HG03442 (cell line): ENCODE measurements at regions not wholly inside any gene's neighbourhood (a gene's known extent, or its start where the extent isn't known, plus 50 kb on each side); places are given as distances from the start of the nearest gene placed in this dataset.

Experiments
- ATAC-seq: cut with Tn5 transposase; IDR thresholded peaks from one replicate; pipeline ENCODE4 v1.9.1; 2021; ENCODE audit warnings: mild to moderate bottlenecking, moderate library complexity; ENCODE audit not compliant: unreplicated experiment

- ATAC-seq: no peak
Measured at GRCh38 chr4:34766935-34767334, 1477.4 kb downstream of the ARAP2 start.

GRCh38 chr4:34767407-34767806 lies 1476.9 kb downstream of the ARAP2 start:
- ATAC-seq: no peak

- ATAC-seq: no peak
Measured at GRCh38 chr4:34771632-34772031, 1472.7 kb downstream of the ARAP2 start.

GRCh38 chr4:34790131-34790530 lies 1454.2 kb downstream of the ARAP2 start:
- ATAC-seq: no peak

GRCh38 chr4:34791209-34791608 lies 1453.1 kb downstream of the ARAP2 start:
- ATAC-seq: no peak

- no peak for ATAC-seq
Measured at GRCh38 chr4:34800953-34801352, 1443.4 kb downstream of the ARAP2 start.

- no peak for ATAC-seq
Measured at GRCh38 chr4:34814266-34814665, 1430.0 kb downstream of the ARAP2 start.

GRCh38 chr4:34824515-34824914 lies 1419.8 kb downstream of the ARAP2 start:
- no peak for ATAC-seq

GRCh38 chr4:34826660-34827059 lies 1417.7 kb downstream of the ARAP2 start:
- ATAC-seq: no peak

GRCh38 chr4:34845926-34846325 lies 1398.4 kb downstream of the ARAP2 start:
- no peak for ATAC-seq

GRCh38 chr4:34850421-34850820 lies 1393.9 kb downstream of the ARAP2 start:
- no peak for ATAC-seq

- no peak for ATAC-seq
Measured at GRCh38 chr4:34850968-34851367, 1393.3 kb downstream of the ARAP2 start.

GRCh38 chr4:34851411-34851810 lies 1392.9 kb downstream of the ARAP2 start:
- no peak for ATAC-seq

GRCh38 chr4:34854451-34854850 lies 1389.9 kb downstream of the ARAP2 start:
- no peak for ATAC-seq

- ATAC-seq: no peak
Measured at GRCh38 chr4:34861666-34862065, 1382.6 kb downstream of the ARAP2 start.

- no peak for ATAC-seq
Measured at GRCh38 chr4:34878961-34879360, 1365.4 kb downstream of the ARAP2 start.

GRCh38 chr4:34880246-34880645 lies 1364.1 kb downstream of the ARAP2 start:
- no peak for ATAC-seq

GRCh38 chr4:34891892-34892291 lies 1352.4 kb downstream of the ARAP2 start:
- ATAC-seq: no peak

- no peak for ATAC-seq
Measured at GRCh38 chr4:34893382-34893781, 1350.9 kb downstream of the ARAP2 start.

GRCh38 chr4:34920032-34920431 lies 1324.3 kb downstream of the ARAP2 start:
- no peak for ATAC-seq

GRCh38 chr4:34921391-34921790 lies 1322.9 kb downstream of the ARAP2 start:
- no peak for ATAC-seq

- ATAC-seq: no peak
Measured at GRCh38 chr4:34922325-34922724, 1322.0 kb downstream of the ARAP2 start.

- no peak for ATAC-seq
Measured at GRCh38 chr4:34932591-34932990, 1311.7 kb downstream of the ARAP2 start.

GRCh38 chr4:34935739-34936138 lies 1308.6 kb downstream of the ARAP2 start:
- ATAC-seq: no peak
